OCI-LY1 (cell line): ENCODE measurements at regions not wholly inside any gene's neighbourhood (a gene's known extent, or its start where the extent isn't known, plus 50 kb on each side); places are given as distances from the start of the nearest gene placed in this dataset.

ENCODE experiments used
- H2AFZ ChIP-seq: fragments of 200-600 bp; sonication (generic), shearing (Covaris generic); 2 replicates; pipeline ENCODE4 v1.6.0; 2014; ENCODE audit warnings: antibody characterized with exemption, mild to moderate bottlenecking, low read length
- H3F3A ChIP-seq: fragments of 200-600 bp; sonication (generic), shearing (Covaris generic); 2 replicates; pipeline ENCODE4 v1.6.0; 2014; ENCODE audit warnings: mild to moderate bottlenecking, antibody characterized with exemption, low read length, moderate library complexity; ENCODE audit not compliant: insufficient read depth
- H3K27ac ChIP-seq: fragments of 200-600 bp; sonication (generic); 2 replicates; pipeline ENCODE4 v1.5.1; 2014; ENCODE audit warnings: low read length, mixed run types, mild to moderate bottlenecking, low read depth; ENCODE audit not compliant: poor library complexity, severe bottlenecking
- H3K27me3 ChIP-seq: fragments of 200-600 bp; sonication (generic); 2 replicates; pipeline ENCODE4 v1.6.0; 2014; ENCODE audit warnings: antibody characterized with exemption, mild to moderate bottlenecking, low read length, moderate library complexity; ENCODE audit not compliant: insufficient read depth
- H3K36me3 ChIP-seq: fragments of 200-600 bp; sonication (generic); 2 replicates; pipeline ENCODE4 v1.6.1; 2014; ENCODE audit warnings: mild to moderate bottlenecking, antibody characterized with exemption, low read length, moderate library complexity, mixed read lengths; ENCODE audit not compliant: insufficient read depth
- H3K4me1 ChIP-seq: fragments of 200-600 bp; sonication (generic); 2 replicates; pipeline ENCODE4 v1.5.1; 2014; ENCODE audit warnings: mild to moderate bottlenecking, low read length, moderate library complexity; ENCODE audit not compliant: insufficient read depth, severe bottlenecking
- H3K4me2 ChIP-seq: fragments of 200-600 bp; sonication (generic), shearing (Covaris generic); 2 replicates; pipeline ENCODE4 v1.6.1; 2014; ENCODE audit warnings: low read length
- H3K4me3 ChIP-seq: fragments of 200-600 bp; sonication (generic); 2 replicates; pipeline ENCODE4 v1.5.1; 2014; ENCODE audit warnings: low read length, low read depth, mild to moderate bottlenecking, mixed read lengths; ENCODE audit not compliant: poor library complexity, severe bottlenecking
- H3K79me2 ChIP-seq: fragments of 200-600 bp; shearing (Covaris generic); 2 replicates; pipeline ENCODE4 v1.6.1; 2016; ENCODE audit warnings: mixed run types, low read length, mixed read lengths; ENCODE audit not compliant: insufficient read depth
- H3K9ac ChIP-seq: fragments of 200-600 bp; sonication (generic), shearing (Covaris generic); 2 replicates; pipeline ENCODE4 v1.6.1; 2014; ENCODE audit warnings: mild to moderate bottlenecking, low read length, mixed read lengths
- H3K9me2 ChIP-seq: fragments of 200-600 bp; sonication (generic), shearing (Covaris generic); 2 replicates; pipeline ENCODE4 v1.6.1; 2014; ENCODE audit warnings: low read depth, mild to moderate bottlenecking, low read length, mixed read lengths
- H3K9me3 ChIP-seq: fragments of 200-600 bp; shearing (Covaris generic); 2 replicates; pipeline ENCODE4 v1.6.1; 2014; ENCODE audit warnings: low read length, mixed read lengths
- H4K20me1 ChIP-seq: fragments of 200-600 bp; sonication (generic), shearing (Covaris generic); 2 replicates; pipeline ENCODE4 v1.6.0; 2016; ENCODE audit warnings: mild to moderate bottlenecking, low read length; ENCODE audit not compliant: insufficient read depth
- EZH2 ChIP-seq: fragments of 200-600 bp; sonication (generic), shearing (Covaris generic); IDR thresholded peaks from 2 replicates; pipeline ENCODE4 v1.8.0; 2017; ENCODE audit warnings: borderline replicate concordance, mixed run types, mild to moderate bottlenecking, antibody characterized with exemption, low read length, moderate library complexity, mixed read lengths
- TF ChIP-seq, protein P1 (sequence below): fragments of 200-600 bp; sonication (generic), shearing (Covaris generic); IDR thresholded peaks from 2 replicates; pipeline ENCODE4 v1.5.1; 2017; ENCODE audit warnings: mild to moderate bottlenecking, antibody characterized with exemption, low read length, moderate library complexity, mixed read lengths

GRCh38 chr6:134458857-134459657, 141.1 kb upstream of the SGK1 start:
- Histone ChIP-seq H3K4me2 (no peak overlapping the region), H3K36me3 (no peaks in the 10 kb centered on the region), H3K9ac (no peak overlapping the region), H3K9me3 (no peaks in the 10 kb centered on the region), H3K79me2 (no peaks in the 10 kb centered on the region), H4K20me1 (no peaks in the 10 kb centered on the region), H3F3A (no peaks in the 10 kb centered on the region), H3K27ac (no peak overlapping the region), H3K4me3 (no peak overlapping the region), H2AFZ (no peak overlapping the region), H3K4me1 (no peaks in the 10 kb centered on the region), H3K9me2 (no peaks in the 10 kb centered on the region), H3K27me3 (no peaks in the 10 kb centered on the region)
- no peak for TF ChIP-seq EZH2
- TF ChIP-seq, protein P1, sequence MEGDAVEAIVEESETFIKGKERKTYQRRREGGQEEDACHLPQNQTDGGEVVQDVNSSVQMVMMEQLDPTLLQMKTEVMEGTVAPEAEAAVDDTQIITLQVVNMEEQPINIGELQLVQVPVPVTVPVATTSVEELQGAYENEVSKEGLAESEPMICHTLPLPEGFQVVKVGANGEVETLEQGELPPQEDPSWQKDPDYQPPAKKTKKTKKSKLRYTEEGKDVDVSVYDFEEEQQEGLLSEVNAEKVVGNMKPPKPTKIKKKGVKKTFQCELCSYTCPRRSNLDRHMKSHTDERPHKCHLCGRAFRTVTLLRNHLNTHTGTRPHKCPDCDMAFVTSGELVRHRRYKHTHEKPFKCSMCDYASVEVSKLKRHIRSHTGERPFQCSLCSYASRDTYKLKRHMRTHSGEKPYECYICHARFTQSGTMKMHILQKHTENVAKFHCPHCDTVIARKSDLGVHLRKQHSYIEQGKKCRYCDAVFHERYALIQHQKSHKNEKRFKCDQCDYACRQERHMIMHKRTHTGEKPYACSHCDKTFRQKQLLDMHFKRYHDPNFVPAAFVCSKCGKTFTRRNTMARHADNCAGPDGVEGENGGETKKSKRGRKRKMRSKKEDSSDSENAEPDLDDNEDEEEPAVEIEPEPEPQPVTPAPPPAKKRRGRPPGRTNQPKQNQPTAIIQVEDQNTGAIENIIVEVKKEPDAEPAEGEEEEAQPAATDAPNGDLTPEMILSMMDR, result no peak

- Histone ChIP-seq H3K4me2 (no peak overlapping the region), H3K9me3 (no peaks in the 10 kb centered on the region), H4K20me1 (no peaks in the 10 kb centered on the region), H3K27ac (no peak overlapping the region), H3F3A (no peaks in the 10 kb centered on the region), H3K9me2 (no peaks in the 10 kb centered on the region), H3K4me3 (no peak overlapping the region), H3K79me2 (no peaks in the 10 kb centered on the region), H3K9ac (no peak overlapping the region), H3K27me3 (no peaks in the 10 kb centered on the region), H3K36me3 (no peaks in the 10 kb centered on the region), H2AFZ (no peak overlapping the region), H3K4me1 (no peaks in the 10 kb centered on the region)
- TF ChIP-seq EZH2, result no peak
- TF ChIP-seq, protein P1, result no peak
These were observed 140.0 kb upstream of the SGK1 start for GRCh38 chr6:134457941-134458340.

DNA sequence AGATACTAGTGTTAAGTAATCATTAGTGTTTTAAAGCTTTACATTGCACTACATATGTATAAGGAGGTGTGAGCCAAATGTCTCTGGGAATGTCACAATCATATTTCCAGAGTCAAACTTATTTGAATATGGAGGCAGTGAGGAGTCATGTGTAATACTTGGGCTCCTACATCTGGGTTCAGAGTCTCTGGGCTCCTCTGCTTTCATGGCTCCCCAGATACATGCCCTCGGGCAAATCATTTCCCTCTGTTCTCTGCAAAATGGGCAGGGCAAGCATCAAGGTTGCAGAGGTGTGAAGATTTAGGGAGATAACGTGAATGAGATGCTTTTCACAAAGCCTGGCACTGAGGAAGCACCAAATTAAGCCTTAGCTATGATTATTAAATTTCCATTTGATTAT, 138.3 kb upstream of the SGK1 start:
- H3K9ac ChIP-seq, result no peak overlapping the region
- no peak for TF ChIP-seq EZH2
- TF ChIP-seq, protein P1, result no peak
- H4K20me1 ChIP-seq, result no peaks in the 10 kb centered on the region
- H3K27me3 ChIP-seq, result no peaks in the 10 kb centered on the region
- no peaks in the 10 kb centered on the region for H3K9me2 ChIP-seq
- no peak overlapping the region for H3K4me2 ChIP-seq
- H3K9me3 ChIP-seq, result no peaks in the 10 kb centered on the region
- H3K36me3 ChIP-seq, result no peaks in the 10 kb centered on the region
- H3K4me1 ChIP-seq, result no peaks in the 10 kb centered on the region
- H3K79me2 ChIP-seq, result no peaks in the 10 kb centered on the region
- no peak overlapping the region for H3K27ac ChIP-seq
- no peaks in the 10 kb centered on the region for H3F3A ChIP-seq
- no peak overlapping the region for H2AFZ ChIP-seq
- H3K4me3 ChIP-seq, result no peak overlapping the region
